ENCODE measurements at regions not wholly inside any gene's neighbourhood (a gene's known extent, or its start where the extent isn't known, plus 50 kb on each side); places are given as distances from the start of the nearest gene placed in this dataset.

GRCh38 chr10:105807935-105808587 lies 1167.0 kb downstream of the SORCS3 start:
- intact Hi-C loops (cut with micrococcal nuclease): no loop called here

- intact Hi-C loops (cut with micrococcal nuclease): no loop called here
Measured at GRCh38 chr10:105803206-105803605, 1162.1 kb downstream of the SORCS3 start.

- intact Hi-C loops (cut with micrococcal nuclease): no loop called here
Measured at GRCh38 chr10:105800641-105801040, 1159.6 kb downstream of the SORCS3 start.

- intact Hi-C loops (cut with micrococcal nuclease): loop anchor here (5.0 to 10.0 kb wide), 2 partner anchors 156 to 379 kb away; no protein-coding TSS in a partner anchor
Measured at GRCh38 chr10:105798328-105798889, 1157.3 kb downstream of the SORCS3 start.

- intact Hi-C loops (cut with micrococcal nuclease): loop anchor here (5.0 to 10.0 kb wide), 2 partner anchors 157 to 380 kb away; no protein-coding TSS in a partner anchor
Measured at GRCh38 chr10:105797234-105797890, 1156.3 kb downstream of the SORCS3 start.

GRCh38 chr10:105793071-105793470 lies 1152.0 kb downstream of the SORCS3 start:
- intact Hi-C loops (cut with micrococcal nuclease): loop anchor here (10.0 kb wide), 1 partner anchor 162 kb away; no protein-coding TSS in a partner anchor

GRCh38 chr10:105785721-105786120 lies 1144.6 kb downstream of the SORCS3 start:
- intact Hi-C loops (cut with micrococcal nuclease): no loop called here

GRCh38 chr10:105783936-105784483 lies 1142.9 kb downstream of the SORCS3 start:
- intact Hi-C loops (cut with micrococcal nuclease): no loop called here

- intact Hi-C loops (cut with micrococcal nuclease): no loop called here
Measured at GRCh38 chr10:105774881-105775280, 1133.8 kb downstream of the SORCS3 start.

- intact Hi-C loops (cut with micrococcal nuclease): no loop called here
Measured at GRCh38 chr10:105774351-105774750, 1133.3 kb downstream of the SORCS3 start.

- intact Hi-C loops (cut with micrococcal nuclease): no loop called here
Measured at GRCh38 chr10:105770524-105771212, 1129.6 kb downstream of the SORCS3 start.

- intact Hi-C loops (cut with micrococcal nuclease): no loop called here
Measured at GRCh38 chr10:105769248-105770184, 1128.4 kb downstream of the SORCS3 start.

- intact Hi-C loops (cut with micrococcal nuclease): no loop called here
Measured at GRCh38 chr10:105763611-105764010, 1122.5 kb downstream of the SORCS3 start.

GRCh38 chr10:105761576-105762260 lies 1120.6 kb downstream of the SORCS3 start:
- intact Hi-C loops (cut with micrococcal nuclease): no loop called here

- intact Hi-C loops (cut with micrococcal nuclease): no loop called here
Measured at GRCh38 chr10:105759669-105760068, 1118.6 kb downstream of the SORCS3 start.

GRCh38 chr10:105758209-105758998 lies 1117.3 kb downstream of the SORCS3 start:
- intact Hi-C loops (cut with micrococcal nuclease): no loop called here

- intact Hi-C loops (cut with micrococcal nuclease): no loop called here
Measured at GRCh38 chr10:105757302-105757701, 1116.2 kb downstream of the SORCS3 start.

GRCh38 chr10:105756386-105756785 lies 1115.3 kb downstream of the SORCS3 start:
- intact Hi-C loops (cut with micrococcal nuclease): no loop called here

GRCh38 chr10:105751688-105752087 lies 1110.6 kb downstream of the SORCS3 start:
- intact Hi-C loops (cut with micrococcal nuclease): no loop called here
